ENCODE measurements at regions not wholly inside any gene's neighbourhood (a gene's known extent, or its start where the extent isn't known, plus 50 kb on each side); places are given as distances from the start of the nearest gene placed in this dataset.
"Not testable (repeated sequence)": the region's sequence is repeated elsewhere in the genome, so short reads cannot be mapped to it uniquely, and the experiment has no call there.

- H3K4me3 ChIP-seq = no peak overlapping the region
Measured at GRCh38 chr13:69649063-69649392, 458.6 kb upstream of the ATXN8OS start.

GRCh38 chr13:69648340-69649062 lies 459.1 kb upstream of the ATXN8OS start:
- H3K27ac ChIP-seq = no peak overlapping the region
- H3K4me3 ChIP-seq = no peak overlapping the region

More at GRCh38 chr13:69649063-69649392, 458.6 kb upstream of the ATXN8OS start:
- no peak overlapping the region for H3K27ac ChIP-seq

GRCh38 chr13:69644447-69644846 lies 463.2 kb upstream of the ATXN8OS start:
- Histone ChIP-seq H3K4me3 (no peak overlapping the region), H3K27ac (no peak overlapping the region)

- Histone ChIP-seq H3K4me3 (no peak overlapping the region), H3K27ac (no peak overlapping the region)
Measured at GRCh38 chr13:69641773-69642172, 465.9 kb upstream of the ATXN8OS start.

- Histone ChIP-seq H3K27ac (no peak overlapping the region), H3K4me3 (no peak overlapping the region)
Measured at GRCh38 chr13:69633044-69633443, 474.6 kb upstream of the ATXN8OS start.

GRCh38 chr13:69623973-69624372 lies 483.7 kb upstream of the ATXN8OS start:
- H3K27ac ChIP-seq = no peak overlapping the region
- no peak overlapping the region for H3K4me3 ChIP-seq

GRCh38 chr13:69619651-69620050 lies 488.0 kb upstream of the ATXN8OS start:
- H3K27ac ChIP-seq = no peak overlapping the region
- H3K4me3 ChIP-seq = no peak overlapping the region

- Histone ChIP-seq H3K27ac (no peak overlapping the region), H3K4me3 (no peak overlapping the region)
Measured at GRCh38 chr13:69618838-69619237, 488.8 kb upstream of the ATXN8OS start.

GRCh38 chr13:69618393-69618792 lies 489.2 kb upstream of the ATXN8OS start:
- Histone ChIP-seq H3K27ac (no peak overlapping the region), H3K4me3 (no peak overlapping the region)

GRCh38 chr13:69617587-69617986 lies 490.0 kb upstream of the ATXN8OS start:
- Histone ChIP-seq H3K27ac (no peak overlapping the region), H3K4me3 (no peak overlapping the region)

- Histone ChIP-seq H3K27ac (no peak overlapping the region), H3K4me3 (no peak overlapping the region)
Measured at GRCh38 chr13:69616396-69616795, 491.2 kb upstream of the ATXN8OS start.

GRCh38 chr13:69615055-69615454 lies 492.6 kb upstream of the ATXN8OS start:
- not testable (repeated sequence) for H3K27ac ChIP-seq, H3K4me3 ChIP-seq

GRCh38 chr13:69604698-69605097 lies 502.9 kb upstream of the ATXN8OS start:
- H3K4me3 ChIP-seq = no peak overlapping the region

GRCh38 chr13:69603144-69603853 lies 504.3 kb upstream of the ATXN8OS start:
- Histone ChIP-seq H3K27ac (no peak overlapping the region), H3K4me3 (no peak overlapping the region)

More at GRCh38 chr13:69604698-69605097, 502.9 kb upstream of the ATXN8OS start:
- H3K27ac ChIP-seq = no peak overlapping the region

- Histone ChIP-seq H3K4me3 (no peak overlapping the region), H3K27ac (no peak overlapping the region)
Measured at GRCh38 chr13:69601661-69602060, 506.0 kb upstream of the ATXN8OS start.

GRCh38 chr13:69600811-69601210 lies 506.8 kb upstream of the ATXN8OS start:
- Histone ChIP-seq H3K27ac (no peak overlapping the region), H3K4me3 (no peak overlapping the region)

- H3K4me3 ChIP-seq = no peak overlapping the region
- H3K27ac ChIP-seq = no peak overlapping the region
Measured at GRCh38 chr13:69597088-69597487, 510.5 kb upstream of the ATXN8OS start.

- H3K27ac ChIP-seq = no peak overlapping the region
- no peak overlapping the region for H3K4me3 ChIP-seq
Measured at GRCh38 chr13:69595181-69595580, 512.4 kb upstream of the ATXN8OS start.

- H3K4me3 ChIP-seq = no peak overlapping the region
- H3K27ac ChIP-seq = no peak overlapping the region
Measured at GRCh38 chr13:69591437-69591836, 516.2 kb upstream of the ATXN8OS start.

GRCh38 chr13:69589531-69590235 lies 517.9 kb upstream of the ATXN8OS start:
- Histone ChIP-seq H3K27ac (no peak overlapping the region), H3K4me3 (no peak overlapping the region)

GRCh38 chr13:69585656-69586055 lies 522.0 kb upstream of the ATXN8OS start:
- Histone ChIP-seq H3K4me3 (no peak overlapping the region), H3K27ac (no peak overlapping the region)

Measured in skin epidermis (tissue), 12 donors.